NOMO-1 treated with dmso at 0.1 percent for 144 hours (cell line): ENCODE measurements at regions not wholly inside any gene's neighbourhood (a gene's known extent, or its start where the extent isn't known, plus 50 kb on each side); places are given as distances from the start of the nearest gene placed in this dataset.
"Not testable (repeated sequence)": the region's sequence is repeated elsewhere in the genome, so short reads cannot be mapped to it uniquely, and the experiment has no call there.

Experiments used
- DNase-seq: peaks from one replicate; lab custom pipeline; 2025; ENCODE audit not compliant: unreplicated experiment; lab: John Stamatoyannopoulos, UW

DNA sequence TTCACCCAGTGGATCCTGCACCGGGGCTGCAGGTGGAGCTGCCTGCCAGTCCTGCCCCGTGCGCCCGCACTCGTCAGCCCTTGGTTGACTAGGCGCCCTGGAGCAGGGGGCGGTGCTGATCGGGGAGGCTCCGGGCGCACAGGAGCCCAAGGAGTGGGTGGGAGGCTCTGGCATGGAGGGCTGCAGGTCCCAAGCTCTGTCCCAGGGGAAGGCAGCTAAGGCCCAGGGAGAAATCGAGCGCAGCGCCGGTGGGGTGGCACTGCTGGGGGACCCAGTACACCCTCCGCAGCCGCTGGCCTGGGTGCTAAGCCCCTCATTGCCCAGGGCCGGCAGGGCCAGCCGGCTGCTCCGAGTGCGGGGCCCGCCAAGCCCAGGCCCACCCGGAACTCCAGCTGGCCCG is 323.4 kb upstream of the CITED2 start:
- not testable (repeated sequence) for DNase-seq

DNA sequence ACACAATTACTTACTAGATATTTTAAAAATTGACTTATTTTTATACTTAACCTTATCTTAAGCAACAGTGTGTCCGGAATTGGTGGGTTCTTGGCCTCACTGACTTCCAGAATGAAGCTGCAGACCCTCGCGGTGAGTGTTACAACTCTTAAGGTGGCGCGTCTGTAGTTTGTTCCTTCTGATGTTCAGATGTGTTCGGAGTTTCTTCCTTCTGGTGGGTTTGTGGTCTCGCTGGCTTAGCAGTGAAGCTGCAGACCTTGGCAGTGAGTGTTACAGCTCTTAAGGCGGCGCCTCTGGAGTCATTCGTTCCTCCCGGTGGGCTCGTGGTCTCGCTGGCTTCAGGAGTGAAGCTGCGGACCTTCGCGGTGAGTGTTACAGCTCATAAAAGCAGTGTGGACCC is 322.5 kb upstream of the CITED2 start:
- not testable (repeated sequence) for DNase-seq

DNA sequence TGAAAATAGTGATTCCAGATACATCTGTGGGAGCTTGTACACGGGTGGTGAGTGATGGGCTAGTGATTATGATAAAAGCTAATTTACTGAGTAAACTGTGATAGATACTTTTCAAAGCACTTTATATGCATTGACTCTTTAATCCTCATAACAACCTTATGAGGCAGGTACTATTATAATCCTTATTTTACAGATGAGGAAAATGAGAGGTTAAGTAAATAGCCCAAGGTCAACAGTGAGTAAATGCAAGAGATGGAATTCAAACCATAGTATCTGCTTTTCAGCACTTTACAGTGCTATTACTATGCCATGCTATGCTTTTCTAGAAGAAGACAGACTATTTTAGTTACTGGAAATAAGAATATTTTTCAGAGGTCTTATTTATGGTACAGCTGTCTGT is 320.9 kb upstream of the CITED2 start:
- DNase-seq = no peak

DNA sequence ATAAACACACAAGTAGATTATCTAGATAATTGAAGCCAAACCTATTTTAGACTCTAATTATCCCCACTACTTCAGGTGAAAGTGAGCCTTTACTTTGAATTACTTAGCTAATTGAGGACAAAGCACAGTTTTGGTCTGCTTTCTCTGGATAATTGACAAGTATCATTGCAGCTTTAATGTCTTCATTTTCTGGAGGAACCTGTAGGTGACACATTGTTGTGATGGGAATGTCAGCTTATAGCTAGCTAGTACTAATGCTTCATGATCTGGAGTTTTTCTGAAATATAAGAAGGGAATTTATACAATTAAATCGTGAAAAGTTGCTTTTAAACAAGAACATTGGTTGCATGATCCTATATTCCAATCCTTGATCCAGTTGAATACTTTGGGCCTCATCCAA is 319.3 kb upstream of the CITED2 start:
- DNase-seq = no peak

DNA sequence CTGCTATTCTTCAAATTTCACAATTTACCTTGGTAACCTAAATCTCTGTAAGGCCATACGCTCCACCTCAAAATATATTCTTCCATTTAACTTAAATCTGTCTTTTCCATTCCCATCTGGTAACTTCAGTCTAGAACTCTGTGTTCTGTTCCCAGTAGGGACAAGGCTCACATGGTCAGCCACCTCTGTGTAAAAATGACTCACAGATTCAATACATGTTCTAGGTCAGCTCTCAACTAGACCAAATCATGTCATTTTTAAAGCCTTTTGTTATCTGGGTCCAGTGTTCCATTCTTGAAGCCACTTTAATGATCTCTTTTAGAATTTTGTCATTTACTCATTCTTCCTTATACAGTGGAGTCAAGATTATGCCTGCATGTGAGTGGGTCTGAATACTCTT is 315.6 kb upstream of the CITED2 start:
- DNase-seq = no peak

DNA sequence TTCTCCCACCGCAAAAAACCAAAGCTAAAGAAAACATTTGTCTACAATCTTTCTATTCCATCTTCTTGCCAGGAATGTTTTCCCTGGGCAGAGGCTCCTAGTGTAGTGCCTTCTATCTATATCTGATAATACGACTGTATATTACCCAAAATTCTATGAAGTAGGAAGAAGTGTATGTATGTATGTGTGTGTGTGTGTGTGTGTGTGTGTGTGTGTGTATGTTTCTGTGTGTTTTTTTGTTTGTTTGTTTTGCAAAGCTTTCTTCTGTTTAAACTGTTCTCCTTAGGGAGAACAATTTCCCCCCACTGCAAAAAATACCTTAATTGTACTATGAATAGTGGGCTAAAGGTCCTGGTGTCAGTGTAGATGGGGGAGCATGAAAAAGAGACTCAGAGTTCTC is 312.6 kb upstream of the CITED2 start:
- DNase-seq = no peak

- DNase-seq = no peak
These were observed 311.9 kb upstream of the CITED2 start for GRCh38 chr6:139686308-139686707.

GRCh38 chr6:139685009-139685408 is 310.6 kb upstream of the CITED2 start:
- no peak for DNase-seq

GRCh38 chr6:139680819-139681218 is 306.4 kb upstream of the CITED2 start:
- DNase-seq = no peak

DNA sequence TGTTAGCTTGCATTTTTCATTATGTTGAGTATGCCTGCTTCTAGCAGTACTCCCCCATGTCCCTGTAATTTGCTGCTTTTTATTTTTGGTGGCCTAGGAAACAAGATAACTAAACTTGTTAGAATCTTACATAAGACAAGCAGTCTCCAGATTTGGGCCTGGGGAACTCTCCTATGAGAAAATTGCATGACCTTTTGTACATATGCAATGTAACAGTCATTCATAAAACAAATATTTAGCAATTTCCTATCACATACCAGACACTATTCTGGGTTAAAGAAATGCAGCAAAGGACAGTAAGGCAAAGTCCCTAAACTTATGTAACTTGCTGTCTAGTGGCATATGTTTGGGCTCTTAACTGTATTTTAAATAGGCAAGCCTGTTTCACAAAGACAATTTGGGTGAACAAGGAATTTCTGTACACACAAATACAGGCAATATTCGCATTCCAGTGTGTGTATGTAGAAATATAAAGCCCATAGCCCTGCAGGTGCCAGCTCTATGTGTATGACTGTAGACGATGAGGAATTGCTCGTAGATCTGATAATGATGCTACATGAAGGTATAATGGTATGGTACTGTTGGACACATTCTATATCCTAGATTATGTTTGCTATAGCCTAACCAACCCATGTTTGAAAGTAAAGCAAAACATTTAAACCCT is 305.2 kb upstream of the CITED2 start:
- no peak for DNase-seq

DNA sequence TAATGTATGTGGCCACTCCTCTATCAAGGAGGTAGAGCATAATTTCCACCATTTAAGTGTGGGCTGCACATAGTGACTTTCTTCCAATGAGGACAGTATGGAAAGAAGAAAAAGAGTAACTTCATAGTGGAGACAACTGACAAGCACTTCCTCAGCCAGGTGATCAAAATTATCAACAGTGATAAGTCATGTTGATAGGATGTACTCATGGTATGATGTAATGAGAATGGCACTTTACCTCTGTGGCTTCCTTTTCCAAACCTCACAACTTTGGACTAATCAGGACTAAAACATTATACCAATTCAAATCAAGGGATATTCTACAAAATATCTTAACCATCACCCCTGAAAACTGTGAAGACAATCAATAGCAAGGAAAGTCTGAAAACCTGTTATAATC is 302.3 kb upstream of the CITED2 start:
- DNase-seq = no peak

DNA sequence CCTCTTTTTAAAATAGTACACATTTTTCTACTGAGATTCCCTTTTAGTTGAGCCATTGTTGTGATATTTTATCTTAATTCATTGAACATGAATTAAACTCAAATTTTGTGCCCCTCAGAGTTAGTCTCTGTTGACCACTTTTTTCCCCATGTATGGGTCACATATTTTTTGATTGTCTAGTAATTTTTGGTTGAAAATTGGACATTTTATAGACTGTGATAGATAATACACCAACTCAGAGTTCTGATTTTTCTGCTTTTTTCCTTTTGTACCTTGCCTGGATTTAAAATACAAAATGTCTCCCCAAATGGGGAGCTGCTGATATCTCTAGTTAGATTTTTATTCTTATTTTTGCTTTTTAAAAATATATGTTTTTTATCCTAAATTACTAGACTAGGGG is 291.8 kb upstream of the CITED2 start:
- no peak for DNase-seq

DNA sequence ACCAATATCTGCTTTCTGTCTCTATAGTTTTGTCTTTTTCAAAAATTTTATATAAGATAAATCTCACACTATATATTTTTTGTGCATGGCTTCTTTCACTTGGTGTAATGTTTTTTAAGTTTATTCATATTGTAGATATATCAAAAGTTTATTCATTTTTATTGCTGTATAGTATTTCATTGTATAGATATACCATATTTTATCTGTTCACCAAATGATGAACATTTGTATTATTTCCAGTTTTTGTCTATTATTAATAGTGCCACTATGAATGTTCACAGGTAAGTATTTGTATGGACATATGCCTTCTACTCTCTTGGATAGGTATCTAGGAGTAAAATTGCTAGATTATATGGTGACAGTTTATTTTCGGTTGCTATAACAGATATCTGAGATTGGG is 289.5 kb upstream of the CITED2 start:
- DNase-seq = no peak

GRCh38 chr6:139659711-139660110 is 285.3 kb upstream of the CITED2 start:
- no peak for DNase-seq

GRCh38 chr6:139659196-139659595 is 284.7 kb upstream of the CITED2 start:
- DNase-seq = no peak

DNA sequence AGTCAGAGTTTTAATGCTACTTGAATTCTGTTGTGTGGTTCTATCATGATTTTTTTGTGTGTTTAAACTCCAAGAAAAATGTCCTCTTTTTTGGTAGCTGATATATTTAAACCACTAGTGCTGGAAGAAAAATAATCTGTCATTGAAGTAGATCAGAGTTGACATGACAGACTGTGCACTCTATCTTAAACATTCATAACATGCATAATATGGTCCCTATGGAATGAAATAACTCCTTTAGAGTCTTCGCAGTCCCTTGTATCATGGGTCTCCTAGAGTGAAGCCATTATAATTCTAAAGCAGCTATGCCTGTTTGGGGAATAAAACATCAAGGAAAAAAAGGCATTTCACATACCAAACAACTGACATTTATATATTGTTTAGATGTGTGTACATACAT is 282.7 kb upstream of the CITED2 start:
- DNase-seq = no peak

- no peak for DNase-seq
These were observed 281.6 kb upstream of the CITED2 start for GRCh38 chr6:139655783-139656705.

DNA sequence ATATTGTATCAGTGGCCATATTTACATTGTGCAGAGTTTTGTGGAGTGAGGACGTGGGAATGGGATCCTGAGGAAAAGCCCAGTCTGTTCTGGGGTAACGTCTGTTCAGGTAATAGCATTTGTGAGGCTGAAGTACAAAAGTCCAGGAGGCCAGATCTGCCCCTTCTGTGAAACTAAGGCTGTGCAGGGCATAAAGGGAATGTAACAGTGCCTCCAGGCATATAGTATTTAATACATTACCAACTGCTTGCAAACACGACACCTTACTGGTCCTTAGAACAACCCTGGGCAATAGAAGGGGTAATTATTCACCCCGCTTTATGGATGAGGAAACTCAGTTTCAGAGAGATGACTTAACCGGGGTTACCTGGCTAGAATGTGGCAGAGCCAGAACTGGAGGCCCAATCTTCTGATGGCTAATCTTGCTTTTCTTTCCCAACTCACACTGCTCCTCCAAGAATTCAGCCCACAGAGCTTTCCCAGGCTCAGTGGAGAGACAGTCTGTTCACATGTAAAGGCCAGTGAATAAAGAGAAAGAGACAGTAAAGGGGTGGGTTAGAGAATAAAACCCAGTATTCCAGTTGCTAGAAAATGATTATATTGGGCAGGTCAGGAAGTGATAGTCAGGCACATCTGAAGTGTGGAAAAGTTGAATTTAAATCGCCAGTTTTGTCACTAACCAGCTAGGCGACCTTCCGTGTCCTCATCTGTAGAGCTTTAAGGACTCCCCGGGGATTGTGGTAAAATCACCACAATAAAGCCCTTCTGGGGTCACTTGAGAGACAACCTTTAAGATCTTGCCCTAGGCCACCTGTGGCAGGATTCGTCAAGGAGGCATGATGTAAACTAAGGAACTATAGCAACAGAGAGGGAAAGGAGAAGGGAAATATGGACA is 280.7 kb upstream of the CITED2 start:
- DNase-seq = no peak

DNA sequence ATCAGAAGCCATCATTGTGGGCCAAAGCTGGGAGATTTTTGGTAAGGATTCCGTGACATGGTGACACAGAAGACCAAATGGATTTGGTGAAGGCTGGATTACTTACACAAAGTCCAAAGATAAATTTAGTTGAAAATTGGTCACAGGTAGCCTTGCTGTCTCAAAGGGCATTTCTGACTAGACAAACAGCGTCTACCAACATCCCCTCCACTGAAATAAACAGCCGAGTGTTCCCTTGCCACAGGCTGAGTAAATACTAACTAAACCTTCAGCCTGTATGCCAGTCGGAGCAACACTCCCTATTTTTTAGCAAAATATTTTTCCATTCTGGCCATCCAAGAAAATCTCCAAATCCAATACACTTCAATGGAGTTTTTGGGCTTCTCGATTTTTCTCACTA is 279.9 kb upstream of the CITED2 start:
- DNase-seq = no peak

- no peak for DNase-seq
These were observed 278.7 kb upstream of the CITED2 start for GRCh38 chr6:139653111-139653510.

- DNase-seq = no peak
These were observed 276.5 kb upstream of the CITED2 start for GRCh38 chr6:139650941-139651340.

DNA sequence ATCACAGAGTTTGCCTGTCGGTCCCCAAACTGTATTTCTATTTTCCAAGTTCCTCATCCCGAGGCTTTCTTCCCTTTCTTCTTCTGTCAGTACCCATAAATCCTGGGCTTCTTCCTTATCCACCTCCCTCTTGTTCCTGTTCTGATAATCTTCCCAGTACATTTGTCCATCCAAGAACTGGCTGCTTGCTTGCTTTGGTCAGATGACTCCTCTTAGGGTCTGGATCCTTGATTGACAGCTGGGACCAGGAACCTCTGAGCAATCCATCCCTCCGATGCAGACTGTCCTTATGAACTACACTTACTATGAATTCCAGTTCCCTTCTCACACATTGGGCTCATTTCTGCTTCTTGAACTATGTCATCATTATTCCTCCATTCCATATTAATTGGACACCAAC is 275.3 kb upstream of the CITED2 start:
- no peak for DNase-seq
